HCT116 (cell line): ENCODE measurements at regions not wholly inside any gene's neighbourhood (a gene's known extent, or its start where the extent isn't known, plus 50 kb on each side); places are given as distances from the start of the nearest gene placed in this dataset.

ENCODE experiments used
- ATAC-seq: fragments of 200-7000 bp; cut with Tn5 transposase; 2 replicates; pipeline ENCODE4 v1.9.1; 2020; ENCODE audit warnings: mild to moderate bottlenecking, moderate library complexity
- BruUV-seq: library from RNA; stranded (reverse); fragments of 400-500 nt; replicated peaks from 2 replicates; lab custom pipeline; 2021; lab: Mats Ljungman, UMichigan
- CTCF ChIA-PET: fragments of 300-600 bp; sonication (Branson Sonifier 250); formaldehyde crosslinking; loops from one replicate; lab custom pipeline; 2021; ENCODE audit warnings: antibody characterized with exemption; lab: Charles Lee
- POLR2A ChIA-PET: fragments of 300-600, 350-600 bp; sonication (Branson Sonifier 250); formaldehyde crosslinking; loops from one replicate; lab custom pipeline; 2021; ENCODE audit warnings: antibody characterized with exemption; lab: Charles Lee
- RAD21 ChIA-PET, 2 experiments: fragments of 300-600 bp; sonication (Branson Sonifier 250); formaldehyde crosslinking; loops; one replicate each; lab custom pipeline; 2023; ENCODE audit warnings: low total read pairs in 2 of 2; ENCODE audit not compliant: uncharacterized antibody in 2 of 2, unreplicated experiment in 2 of 2, low non-redundant PET in 1 of 2; lab: Charles Lee
- DNase-seq: peaks from one replicate; pipeline ENCODE4 v3.0.0-alpha.2; 2010; ENCODE audit warnings: low read depth, low spot score
- H2AFZ ChIP-seq: fragments of 200-600 bp; shearing (Covaris generic), sonication (generic); 2 replicates; pipeline ENCODE4 v1.6.1; 2017; ENCODE audit warnings: low read depth, mixed run types, mixed read lengths, antibody characterized with exemption, low read length; ENCODE audit not compliant: poor library complexity, severe bottlenecking
- H3K27ac ChIP-seq: 2 replicates; pipeline ENCODE4 v1.5.1; 2012; ENCODE audit warnings: low read depth, low read length
- H3K27me3 ChIP-seq: fragments of 200-600 bp; sonication (generic); 2 replicates; pipeline ENCODE4 v1.6.1; 2016; ENCODE audit warnings: mixed run types, low read length, mixed read lengths; ENCODE audit not compliant: insufficient read depth
- H3K36me3 ChIP-seq, 2 experiments: fragments of 200-500 bp in 1 of 2; fragments of 200-600 bp in 1 of 2; sonication (Bioruptor generic) in 1 of 2; sonication (generic) in 1 of 2; 2 replicates each; pipeline versions ENCODE4 v1.5.1 to v1.6.1; 2014 to 2016; ENCODE audit warnings: low read length in 2 of 2, inconsistent platforms in 1 of 2, mixed read lengths in 1 of 2, mixed run types in 1 of 2; ENCODE audit not compliant: insufficient read depth in 2 of 2, control insufficient read depth in 1 of 2
- H3K4me1 ChIP-seq, 2 experiments: fragments of 200-600 bp in 1 of 2; sonication (generic) in 1 of 2; 2 replicates each; pipeline versions ENCODE4 v1.5.1 to v1.6.1; 2012 to 2017; ENCODE audit warnings: low read length in 2 of 2, inconsistent platforms in 1 of 2, mild to moderate bottlenecking in 1 of 2, mixed read lengths in 1 of 2, mixed run types in 1 of 2, moderate library complexity in 1 of 2; ENCODE audit not compliant: insufficient read depth in 2 of 2, control insufficient read depth in 1 of 2
- H3K4me2 ChIP-seq: fragments of 200-600 bp; sonication (generic); 2 replicates; pipeline ENCODE4 v1.6.1; 2017; ENCODE audit warnings: mixed run types, low read length, mixed read lengths
- H3K4me3 ChIP-seq, 2 experiments: fragments of 200-600 bp in 1 of 2; sonication (generic) in 1 of 2; replicated peaks in 1 of 2; 2 replicates each; pipeline ENCODE4 v1.5.1; 2011 to 2016; ENCODE audit warnings: low read length in 2 of 2, control low read depth in 1 of 2, low read depth in 1 of 2, mild to moderate bottlenecking in 1 of 2, mixed read lengths in 1 of 2, mixed run types in 1 of 2
- H3K79me2 ChIP-seq: fragments of 200-600 bp; sonication (generic); 2 replicates; pipeline ENCODE4 v1.6.1; 2017; ENCODE audit warnings: mild to moderate bottlenecking, mixed run types, low read length, moderate library complexity, mixed read lengths; ENCODE audit not compliant: insufficient read depth
- H3K9ac ChIP-seq: fragments of 200-600 bp; sonication (generic); 2 replicates; pipeline ENCODE4 v1.6.1; 2016; ENCODE audit warnings: low read length, mixed read lengths
- H3K9me2 ChIP-seq: fragments of 200-600 bp; sonication (generic), shearing (Covaris generic); 2 replicates; pipeline ENCODE4 v1.6.1; 2017; ENCODE audit warnings: mixed run types, mild to moderate bottlenecking, moderate library complexity; ENCODE audit not compliant: insufficient read depth
- H3K9me3 ChIP-seq, 2 experiments: fragments of 200-500 bp in 1 of 2; fragments of 200-600 bp in 1 of 2; sonication (Bioruptor generic) in 1 of 2; sonication (generic) in 1 of 2; 2 replicates each; pipeline ENCODE4 v1.6.1; 2014 to 2017; ENCODE audit warnings: low read length in 2 of 2, mixed read lengths in 2 of 2, inconsistent platforms in 1 of 2, low read depth in 1 of 2, mild to moderate bottlenecking in 1 of 2, mixed run types in 1 of 2, moderate library complexity in 1 of 2; ENCODE audit not compliant: control insufficient read depth in 1 of 2, insufficient read depth in 1 of 2
- H4K20me1 ChIP-seq: fragments of 200-600 bp; sonication (generic), shearing (Covaris generic); 2 replicates; pipeline ENCODE4 v1.6.1; 2017; ENCODE audit warnings: mixed run types, mild to moderate bottlenecking, moderate library complexity; ENCODE audit not compliant: insufficient read depth
- ATF3 ChIP-seq: IDR thresholded peaks from 2 replicates; pipeline ENCODE4 v1.6.1; 2012
- CBX3 ChIP-seq: IDR thresholded peaks from 2 replicates; pipeline ENCODE4 v1.6.1; 2012; ENCODE audit warnings: low read depth
- CEBPB ChIP-seq: IDR thresholded peaks from 2 replicates; pipeline ENCODE4 v1.6.1; 2012; ENCODE audit warnings: low read depth
- CTCF ChIP-seq, 3 experiments: fragments of 200-600 bp in 1 of 3; sonication (generic) in 1 of 3; IDR thresholded peaks in 2 of 3; conservative IDR thresholded peaks in 1 of 3; 2 replicates each; pipeline ENCODE4 v1.5.1; 2012 to 2017; ENCODE audit warnings: low read depth in 2 of 3, low read length in 2 of 3, antibody characterized with exemption in 1 of 3, borderline replicate concordance in 1 of 3, control low read depth in 1 of 3, mild to moderate bottlenecking in 1 of 3, mixed read lengths in 1 of 3, mixed run types in 1 of 3, moderate library complexity in 1 of 3; ENCODE audit not compliant: insufficient read depth in 1 of 3
- EGR1 ChIP-seq: IDR thresholded peaks from 2 replicates; pipeline ENCODE4 v1.6.1; 2012; ENCODE audit warnings: low read depth
- ELF1 ChIP-seq: IDR thresholded peaks from 2 replicates; pipeline ENCODE4 v1.6.1; 2012; ENCODE audit warnings: low read depth, borderline replicate concordance
- EZH2 ChIP-seq: fragments of 200-600 bp; sonication (generic); IDR thresholded peaks from 2 replicates; pipeline ENCODE4 v1.6.1; 2017; ENCODE audit warnings: antibody characterized with exemption, mixed run types
- EZH2phosphoT487 ChIP-seq: fragments of 200-600 bp; IDR thresholded peaks from 2 replicates; pipeline ENCODE4 v1.6.1; 2018; ENCODE audit warnings: antibody characterized with exemption, borderline replicate concordance
- FOSL1 ChIP-seq: IDR thresholded peaks from 2 replicates; pipeline ENCODE4 v1.6.1; 2012; ENCODE audit warnings: low read depth
- JUND ChIP-seq: IDR thresholded peaks from 2 replicates; pipeline ENCODE4 v1.6.1; 2012
- POLR2A ChIP-seq: IDR thresholded peaks from 2 replicates; pipeline ENCODE4 v1.7.0; 2011; ENCODE audit warnings: borderline replicate concordance; ENCODE audit not compliant: insufficient read depth, insufficient read length; ENCODE audit errors: extremely low read depth
- POLR2AphosphoS5 ChIP-seq: IDR thresholded peaks from 2 replicates; pipeline ENCODE4 v1.6.1; 2011; ENCODE audit warnings: mild to moderate bottlenecking, low read depth, low read length, moderate library complexity
- RAD21 ChIP-seq: IDR thresholded peaks from 2 replicates; pipeline ENCODE4 v1.6.1; 2012; ENCODE audit warnings: low read depth, mild to moderate bottlenecking
- SIN3A ChIP-seq: IDR thresholded peaks from 2 replicates; pipeline ENCODE4 v1.6.1; 2012; ENCODE audit warnings: low read depth
- SRF ChIP-seq: IDR thresholded peaks from 2 replicates; pipeline ENCODE4 v1.6.1; 2012; ENCODE audit warnings: low read depth
- YY1 ChIP-seq: IDR thresholded peaks from 2 replicates; pipeline ENCODE4 v1.6.1; 2011; ENCODE audit warnings: low read length, low read depth, moderate library complexity, mild to moderate bottlenecking; ENCODE audit not compliant: insufficient replicate concordance; ENCODE audit errors: extremely low read depth
- ZFX ChIP-seq: fragments of 450-650 bp; IDR thresholded peaks from 2 replicates; pipeline ENCODE4 v1.6.1; 2017
- ZNF274 ChIP-seq: fragments of 200-500 bp; sonication (Bioruptor generic); IDR thresholded peaks from 2 replicates; pipeline ENCODE4 v1.6.1; 2014; ENCODE audit warnings: mild to moderate bottlenecking, low read depth, low read length, inconsistent platforms
- intact Hi-C: fragments of 100-400 bp; cut with micrococcal nuclease; formaldehyde crosslinking; loops from 2 replicates; pipeline ENCODE4 v1.10.0; 2022
- TF ChIP-seq, protein P1 (sequence below): IDR thresholded peaks from 2 replicates; pipeline ENCODE4 v1.6.1; 2012

- CTCF ChIA-PET = no interaction called here
- Histone ChIP-seq H3K4me1 (no peaks in the 10 kb centered on the region), H3K4me2 (no peak overlapping the region), H3K27ac (no peak overlapping the region), H3K36me3 (no peaks in the 10 kb centered on the region), H3K4me3 (no peak overlapping the region), H2AFZ (no peak overlapping the region), H3K27me3 (no peaks in the 10 kb centered on the region), H3K9me2 (no peaks in the 10 kb centered on the region), H4K20me1 (no peaks in the 10 kb centered on the region), H3K9me3 (peaks cover 6 to 14% of the 10 kb centered on the region in 2 experiments; a peak in 2 of 4 replicates), H3K79me2 (no peaks in the 10 kb centered on the region), H3K9ac (no peak overlapping the region)
- DNase-seq (no peak), ATAC-seq (no peak)
- TF ChIP-seq, protein P1, sequence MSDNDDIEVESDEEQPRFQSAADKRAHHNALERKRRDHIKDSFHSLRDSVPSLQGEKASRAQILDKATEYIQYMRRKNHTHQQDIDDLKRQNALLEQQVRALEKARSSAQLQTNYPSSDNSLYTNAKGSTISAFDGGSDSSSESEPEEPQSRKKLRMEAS = no peak
- TF ChIP-seq ZNF274 (no peak), ATF3 (no peak), CTCF (IDR thresholded peaks at IDR 0.05 in 2 of 3, conservative IDR thresholded peaks at IDR 0.05 in 1 of 3; ENCODE audit: borderline replicate concordance in 1 of 3, insufficient read depth in 1 of 3, low read depth in 2 of 3, low read length in 2 of 3) (no peak), EZH2 (no peak), YY1 (no peak), POLR2A (no peak), EGR1 (no peak), ZFX (no peak), CEBPB (no peak), SRF (no peak), RAD21 (no peak), ELF1 (no peak), FOSL1 (no peak), SIN3A (no peak), CBX3 (no peak), JUND (no peak), EZH2phosphoT487 (no peak), POLR2AphosphoS5 (no peak)
- intact Hi-C loops = no loop called here
- RAD21 ChIA-PET = no interaction called here
- BruUV-seq = no TSS peak
- POLR2A ChIA-PET = no interaction called here
These were observed 727.9 kb upstream of the LINC00305 start for GRCh38 chr18:64876833-64877232.
